HG03175 (cell line): ENCODE measurements at regions not wholly inside any gene's neighbourhood (a gene's known extent, or its start where the extent isn't known, plus 50 kb on each side); places are given as distances from the start of the nearest gene placed in this dataset.

Experiments
- ATAC-seq: cut with Tn5 transposase; IDR thresholded peaks from one replicate; pipeline ENCODE4 v1.9.1; 2021; ENCODE audit warnings: mild to moderate bottlenecking, moderate library complexity; ENCODE audit not compliant: unreplicated experiment

DNA sequence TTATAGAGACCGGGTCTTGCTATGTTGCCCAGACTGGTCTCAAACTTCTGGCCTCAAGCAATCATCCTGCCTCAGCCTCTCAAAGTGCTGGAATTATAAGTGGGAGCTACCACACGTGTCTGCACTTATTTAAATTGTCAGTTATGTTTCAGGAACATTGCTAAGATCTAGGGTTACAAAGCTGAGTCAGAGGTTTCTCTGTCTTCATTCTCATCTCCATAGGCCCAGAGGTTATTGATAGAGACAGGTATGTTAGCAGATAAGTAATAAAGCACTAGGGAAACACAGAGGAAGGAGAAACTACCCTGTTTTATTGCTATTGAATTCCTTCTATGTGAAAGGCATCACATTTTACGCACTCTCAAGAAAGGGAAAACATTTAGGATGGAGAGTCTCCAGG, 214.1 kb downstream of the REEP3 start:
- no peak for ATAC-seq

DNA sequence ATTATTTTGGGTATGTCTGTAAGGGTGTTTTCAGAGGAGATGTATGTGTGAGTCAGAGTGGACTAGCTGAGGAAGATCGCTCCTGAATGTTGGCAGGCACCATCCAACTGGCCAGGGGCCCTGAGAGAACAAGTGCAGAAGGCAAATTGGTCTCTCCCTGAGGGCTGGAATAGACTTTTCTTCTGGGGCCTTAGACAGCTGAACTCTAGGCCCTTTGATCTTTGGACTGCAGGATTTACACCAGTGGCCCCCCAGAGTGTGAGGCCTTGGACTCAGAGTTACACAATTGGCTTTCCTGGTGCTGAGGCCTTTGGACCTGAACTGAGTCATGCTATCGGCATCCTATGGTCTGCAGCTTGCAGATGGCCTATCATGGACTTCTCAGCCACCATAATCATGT, 217.2 kb downstream of the REEP3 start:
- no peak for ATAC-seq

DNA sequence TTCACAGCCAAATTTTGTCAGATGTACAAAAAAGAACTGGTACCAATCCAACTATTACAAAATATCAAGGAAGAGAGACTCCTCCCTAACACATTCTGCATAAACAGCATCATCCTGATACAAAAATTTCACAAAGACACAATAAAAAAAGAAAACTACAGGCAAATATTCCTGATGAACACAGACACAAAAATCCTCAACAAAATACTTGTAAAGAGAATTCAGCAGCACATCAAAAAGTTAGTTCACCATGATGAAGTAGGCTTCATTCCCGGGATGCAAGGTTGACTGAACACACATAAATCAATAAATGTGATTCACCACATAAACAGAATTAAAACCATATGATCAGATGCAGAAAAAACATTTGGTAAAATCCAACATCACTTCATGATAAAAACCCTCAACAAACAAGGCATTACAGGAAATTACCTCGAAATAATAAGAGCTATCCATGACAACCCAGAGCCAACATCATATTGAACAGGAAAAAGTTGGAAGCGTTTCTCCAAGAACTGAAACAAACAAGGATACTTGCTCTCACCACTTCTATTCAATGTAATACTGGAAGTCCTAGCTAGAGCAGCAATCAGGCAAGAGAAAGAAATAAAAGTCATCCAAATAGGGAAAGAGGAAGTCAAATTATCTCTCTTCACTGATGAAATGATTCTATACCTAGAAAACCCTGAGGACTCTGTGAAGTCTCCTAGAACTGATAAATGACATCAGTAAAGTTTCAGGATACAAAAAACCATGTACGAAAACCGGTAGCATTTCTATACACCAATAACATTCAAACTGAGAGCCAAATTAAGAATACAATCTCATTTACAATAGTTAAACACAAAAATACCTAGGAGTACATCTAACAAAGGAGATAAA, 223.1 kb downstream of the REEP3 start:
- no peak for ATAC-seq

DNA sequence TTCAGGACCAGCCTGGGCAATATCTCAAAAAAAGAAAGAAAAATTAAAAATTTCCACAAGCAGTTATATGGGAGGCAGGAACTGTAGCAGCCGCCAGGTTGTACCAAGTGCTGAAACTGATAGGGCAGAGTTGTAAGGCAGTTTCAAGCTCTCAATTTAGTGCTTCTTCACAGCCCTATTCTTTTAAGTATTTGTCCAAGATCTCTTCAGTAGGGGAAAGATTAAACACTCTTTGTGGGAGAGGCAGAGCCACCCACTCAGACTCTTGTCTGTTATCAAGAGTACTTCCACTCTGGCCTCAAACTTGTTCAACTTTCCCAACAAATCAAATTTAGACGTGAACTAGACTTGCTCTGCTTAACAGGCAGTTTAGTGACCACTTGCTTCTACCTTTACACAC, 228.7 kb downstream of the REEP3 start:
- no peak for ATAC-seq

DNA sequence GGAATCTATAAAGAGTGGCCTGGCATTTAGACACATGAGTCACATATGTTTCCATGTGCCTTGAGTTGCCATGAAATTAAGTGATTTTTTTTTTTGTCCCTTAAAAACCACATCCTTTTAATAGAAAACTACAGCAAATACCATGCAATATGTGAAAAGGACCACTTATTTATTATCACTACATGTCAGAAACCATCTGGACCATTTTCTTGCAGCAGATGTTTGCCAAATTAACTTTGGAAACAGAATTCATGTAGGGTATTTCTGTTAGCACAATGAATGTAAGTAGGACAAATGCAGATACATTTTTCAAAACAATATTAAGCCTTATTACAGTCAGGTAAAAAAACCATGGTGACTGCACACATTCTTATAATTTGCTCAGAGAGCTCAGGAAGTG, 230.6 kb downstream of the REEP3 start:
- no peak for ATAC-seq

DNA sequence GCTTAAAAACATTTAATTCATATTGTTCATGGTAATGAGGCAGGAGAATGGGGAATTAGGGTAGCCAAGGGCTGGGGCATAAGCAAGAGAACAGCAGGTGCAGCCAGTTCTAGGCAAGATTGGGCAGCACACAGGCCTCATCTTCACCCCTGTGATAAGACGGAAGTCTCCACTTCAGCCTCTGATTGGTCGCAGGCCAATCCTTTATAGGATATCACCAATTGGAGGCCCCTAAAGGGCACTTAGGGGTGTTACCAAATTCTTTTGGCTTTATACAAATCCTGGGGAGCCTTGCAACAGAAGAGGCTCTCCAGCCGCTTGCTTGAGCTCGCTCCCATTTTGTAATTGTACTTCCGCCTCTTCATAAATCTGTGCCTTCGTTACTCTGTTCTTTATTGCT, 231.1 kb downstream of the REEP3 start:
- ATAC-seq: no peak

DNA sequence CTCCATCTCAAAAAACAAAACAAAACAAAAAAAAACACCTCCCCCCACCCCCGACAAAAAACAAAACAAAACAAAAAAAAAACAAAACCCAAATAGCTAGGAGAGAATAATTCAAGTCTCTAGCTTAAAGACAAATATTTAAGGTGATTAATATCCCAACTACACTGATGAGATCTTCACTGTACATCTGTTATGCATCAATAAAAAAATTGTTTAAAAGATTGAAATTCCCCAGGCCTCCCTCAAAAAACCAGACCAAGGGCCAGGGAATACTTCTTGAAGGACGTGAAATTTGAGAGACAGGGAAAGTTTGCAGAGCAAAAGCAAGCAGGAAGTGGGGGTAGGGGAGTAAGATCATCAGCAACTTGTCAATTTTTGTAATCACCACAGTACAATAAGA, 232.6 kb downstream of the REEP3 start:
- no peak for ATAC-seq

DNA sequence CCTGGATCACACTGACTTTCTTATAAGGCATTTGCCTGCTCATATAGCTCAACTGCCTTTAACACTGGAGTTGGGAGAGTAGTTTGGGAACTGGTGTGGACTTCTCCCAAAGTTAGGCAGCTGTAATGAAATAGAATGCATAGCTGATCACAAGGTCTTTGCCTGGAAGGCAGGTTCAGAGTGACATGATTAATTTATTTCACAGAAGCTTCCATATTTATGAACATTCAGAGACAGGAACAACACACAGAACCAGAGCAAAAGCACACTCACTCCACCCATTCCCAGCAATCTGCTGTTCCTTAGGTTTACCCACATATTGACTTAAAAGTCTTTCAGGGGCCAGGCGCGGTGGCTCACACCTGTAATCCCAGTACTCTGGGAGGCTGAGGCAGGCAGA, 234.2 kb downstream of the REEP3 start:
- no peak for ATAC-seq

DNA sequence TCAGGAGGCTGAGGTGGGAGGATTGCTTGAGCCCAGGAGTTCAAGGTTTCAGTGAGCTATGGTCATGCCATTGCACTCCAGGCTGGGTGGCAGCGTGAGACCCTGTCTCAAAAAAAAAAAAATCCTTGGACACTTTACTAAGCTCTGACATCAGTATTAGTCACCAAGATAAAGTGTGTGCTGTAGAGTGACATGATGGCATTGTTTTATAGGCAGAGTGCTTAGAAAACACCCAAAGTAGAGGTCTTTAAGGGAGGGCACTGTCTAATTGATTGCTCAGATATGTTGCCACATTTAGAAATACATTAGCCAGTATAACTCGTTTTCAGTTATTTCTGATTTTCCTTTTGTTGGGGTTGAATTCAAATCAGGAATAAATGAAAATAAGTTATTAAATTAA, 235.9 kb downstream of the REEP3 start:
- no peak for ATAC-seq

DNA sequence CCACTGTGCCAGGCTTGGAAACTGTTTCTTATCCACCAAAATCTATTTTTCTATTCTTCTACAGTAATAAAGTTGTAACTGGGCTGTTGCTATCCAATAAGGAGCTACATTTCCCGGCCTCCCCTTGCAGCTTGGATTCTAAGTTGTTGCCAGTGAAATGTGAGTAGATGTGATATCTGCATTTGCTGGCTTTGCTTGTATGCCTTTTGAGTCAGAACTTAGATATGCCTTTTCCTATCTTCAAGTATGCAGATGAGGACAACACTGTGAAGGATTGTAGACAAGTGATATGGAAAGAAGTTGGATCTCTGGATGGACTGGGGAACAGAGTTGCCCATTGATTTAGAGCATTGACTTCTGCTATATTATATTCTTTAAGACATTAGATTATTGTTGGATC, 236.9 kb downstream of the REEP3 start:
- ATAC-seq: no peak

DNA sequence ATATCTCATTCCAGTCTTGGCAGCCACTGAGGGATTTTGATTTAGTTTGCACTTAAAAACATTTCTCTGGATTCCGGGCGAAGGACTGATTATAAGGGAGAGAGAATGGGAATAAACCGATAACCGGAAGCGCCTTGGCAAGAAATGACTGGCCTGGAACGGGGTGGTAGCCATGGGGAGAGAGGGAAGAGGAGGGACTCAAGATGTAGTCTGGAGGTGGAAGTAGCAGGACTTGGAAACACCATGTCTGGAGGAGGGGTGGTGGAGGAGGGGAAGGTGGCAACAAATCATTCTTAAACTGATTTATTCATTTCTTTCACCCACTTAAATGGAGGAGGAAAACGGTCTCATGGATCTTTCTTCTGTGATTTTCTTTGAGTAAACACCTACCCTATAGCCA, 238.1 kb downstream of the REEP3 start:
- no peak for ATAC-seq

DNA sequence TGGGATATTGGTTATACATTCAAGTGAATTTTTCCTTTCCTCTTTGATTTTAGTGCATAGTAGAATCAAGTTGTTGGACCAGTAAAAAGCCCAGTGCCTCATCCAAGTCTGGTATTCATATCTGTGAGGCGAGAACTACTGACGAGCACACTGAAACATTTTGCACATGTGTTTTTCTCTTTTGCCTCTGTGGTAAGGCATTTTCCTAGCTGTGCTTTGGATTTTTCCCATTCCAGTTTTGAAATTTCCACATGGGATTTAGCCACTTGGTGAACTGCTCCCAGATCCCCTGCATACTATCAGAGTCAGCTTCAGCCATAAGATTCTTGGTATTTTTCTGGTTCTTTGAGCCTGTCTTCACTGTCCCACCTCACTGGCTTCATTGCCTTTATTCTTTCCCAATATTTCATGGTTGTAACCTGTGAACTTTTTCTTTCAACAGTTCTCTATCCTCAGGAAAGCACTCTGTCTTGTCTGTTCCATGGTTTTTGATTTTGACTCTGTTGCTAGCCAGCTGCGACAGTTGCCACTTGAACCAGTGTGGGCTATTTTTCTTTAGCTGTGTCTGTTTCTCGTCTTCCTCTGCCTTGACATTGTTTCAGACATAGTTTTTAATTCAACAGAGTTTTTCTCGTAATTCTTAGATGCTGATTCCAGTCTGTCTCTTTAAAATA, 239.0 kb downstream of the REEP3 start:
- no peak for ATAC-seq

DNA sequence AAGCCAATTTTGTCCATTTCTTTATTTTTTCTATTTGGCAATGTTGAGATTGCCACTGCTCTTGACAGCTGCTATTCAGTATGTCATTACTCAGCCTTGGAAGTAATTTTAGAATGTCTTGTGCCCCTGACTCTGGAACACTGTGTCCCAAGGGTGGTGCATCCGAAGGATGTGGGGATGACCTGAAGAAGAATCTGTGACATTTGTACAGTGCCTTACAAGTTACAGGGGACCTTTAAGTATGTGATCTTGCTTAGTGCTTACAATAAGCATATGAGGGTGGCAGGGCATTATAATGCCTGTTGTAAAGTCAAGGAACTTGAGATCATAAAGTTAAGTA, 239.5 kb downstream of the REEP3 start:
- no peak for ATAC-seq

DNA sequence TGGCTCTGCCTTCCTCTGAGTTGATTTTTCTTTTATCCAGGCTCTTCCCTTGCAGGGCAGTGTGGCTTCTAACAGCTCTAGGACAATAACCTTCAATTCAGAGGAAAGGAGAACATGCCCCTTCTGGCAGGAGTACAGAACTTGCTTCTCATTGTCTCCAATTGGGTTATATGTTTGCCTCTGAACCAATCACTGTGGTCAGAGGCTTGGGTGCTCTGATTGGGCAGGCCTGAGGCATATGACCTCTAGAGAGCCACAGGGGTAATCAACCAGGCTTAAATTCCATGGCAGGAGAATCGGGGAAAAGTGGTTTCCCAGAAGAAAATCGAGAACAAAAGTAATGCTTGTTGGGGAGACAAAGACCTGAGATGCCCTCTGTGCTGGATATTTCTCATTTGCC, 240.0 kb downstream of the REEP3 start:
- ATAC-seq: no peak

DNA sequence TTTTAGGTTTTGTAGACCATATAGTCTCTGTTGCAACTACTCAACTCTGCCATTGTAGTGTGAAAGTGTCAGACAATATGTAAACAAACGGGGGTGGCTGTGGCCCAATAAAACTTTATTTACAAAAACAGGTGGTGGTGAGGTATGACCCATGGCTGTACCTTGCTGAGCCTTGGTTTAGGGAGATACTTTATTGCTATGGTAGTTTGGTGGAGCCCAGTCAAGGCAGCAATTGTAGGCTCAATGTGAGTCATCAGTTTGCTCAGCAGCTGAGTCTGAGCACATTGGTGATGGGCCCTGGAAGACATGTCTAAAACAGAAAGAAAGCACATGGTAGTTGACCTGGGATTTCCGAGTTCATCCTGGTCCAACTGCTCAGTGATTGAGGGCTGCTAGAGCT, 242.5 kb downstream of the REEP3 start:
- no peak for ATAC-seq

DNA sequence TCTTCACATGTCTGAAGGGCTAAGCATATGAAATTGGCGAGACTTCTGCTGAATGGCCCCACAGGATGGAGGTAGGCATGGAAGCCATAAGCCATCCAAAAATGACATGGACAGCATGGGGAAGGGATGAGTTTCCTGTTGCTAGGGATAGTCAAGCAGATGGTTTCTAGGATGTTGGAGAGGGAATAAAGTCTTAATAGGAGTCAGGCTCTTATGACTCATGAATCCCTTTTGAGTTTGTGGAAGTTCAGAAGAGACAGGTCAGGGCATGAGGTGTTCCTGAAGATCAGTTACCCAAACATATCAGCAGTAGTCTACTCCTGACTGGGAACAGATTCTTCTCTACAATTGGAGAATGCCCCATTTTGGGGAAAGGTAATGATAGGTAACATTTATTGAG, 243.9 kb downstream of the REEP3 start:
- no peak for ATAC-seq

DNA sequence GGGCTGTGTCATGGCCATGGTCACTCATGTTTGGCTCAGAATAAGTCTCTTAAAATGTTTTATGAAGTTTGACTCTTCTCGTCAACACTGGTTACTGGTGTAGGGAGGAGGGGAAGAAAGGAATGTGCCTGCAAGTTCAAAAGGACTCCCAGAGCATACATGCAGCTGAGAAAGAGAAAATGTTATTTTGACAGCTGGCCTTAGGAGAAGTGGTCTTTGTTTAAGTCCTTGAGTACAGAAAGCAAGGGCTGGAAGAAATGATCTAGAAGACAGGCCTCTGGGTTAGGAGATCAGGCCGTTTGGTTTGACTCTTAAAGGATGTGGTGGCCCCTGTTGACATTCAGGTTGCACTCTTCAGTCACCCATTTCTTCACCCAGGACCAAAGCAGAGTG, 245.5 kb downstream of the REEP3 start:
- ATAC-seq: no peak

DNA sequence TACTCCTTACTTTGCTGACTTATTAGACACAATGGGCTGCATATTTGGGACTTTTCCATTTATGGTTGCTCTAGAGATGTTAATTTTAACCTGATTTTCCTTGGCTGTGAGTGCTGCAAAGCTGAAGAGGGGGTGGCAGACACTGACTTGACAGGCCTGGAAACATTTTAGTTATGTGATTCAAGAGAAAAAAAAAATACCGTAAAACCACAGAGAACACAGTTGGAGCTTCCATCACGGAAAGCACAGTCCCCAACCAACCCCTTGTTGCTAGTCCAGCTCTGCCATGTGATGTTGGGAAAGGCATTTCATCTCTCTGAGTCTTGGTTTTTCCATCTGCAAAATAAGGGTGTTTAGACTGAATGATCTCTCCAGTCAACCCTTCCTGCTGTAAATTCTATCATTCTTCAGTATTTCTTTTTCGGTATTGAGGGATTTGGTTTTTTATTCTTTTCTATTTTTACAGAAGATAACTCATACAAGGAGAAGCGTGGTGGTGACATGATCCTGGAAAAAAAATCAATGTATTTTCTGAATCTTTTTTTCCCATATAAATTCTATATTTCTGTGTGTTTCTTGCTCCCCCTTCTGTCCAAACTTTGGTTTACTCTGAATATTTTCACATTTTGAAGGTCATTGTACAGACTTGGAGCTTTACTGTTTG, 246.1 kb downstream of the REEP3 start:
- no peak for ATAC-seq

DNA sequence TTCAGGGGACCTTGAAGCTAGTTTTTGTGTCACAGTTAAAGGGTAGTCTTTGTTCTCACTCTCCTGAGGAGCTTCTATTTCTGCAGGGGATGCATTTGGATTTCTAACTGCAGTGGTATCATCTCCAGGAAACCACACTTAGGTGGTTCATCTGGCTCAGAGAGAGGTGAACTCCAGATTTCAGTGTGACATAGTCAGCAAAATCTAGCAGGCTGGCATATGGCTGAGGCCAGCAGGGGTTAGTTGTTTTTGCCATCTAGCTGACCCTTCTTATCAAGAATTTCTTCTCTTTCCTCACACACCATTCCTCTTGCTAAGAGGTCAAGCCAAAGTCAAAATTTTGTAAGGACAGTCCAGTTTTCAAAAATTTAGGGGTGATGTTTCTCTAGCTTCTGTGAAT, 248.2 kb downstream of the REEP3 start:
- no peak for ATAC-seq

DNA sequence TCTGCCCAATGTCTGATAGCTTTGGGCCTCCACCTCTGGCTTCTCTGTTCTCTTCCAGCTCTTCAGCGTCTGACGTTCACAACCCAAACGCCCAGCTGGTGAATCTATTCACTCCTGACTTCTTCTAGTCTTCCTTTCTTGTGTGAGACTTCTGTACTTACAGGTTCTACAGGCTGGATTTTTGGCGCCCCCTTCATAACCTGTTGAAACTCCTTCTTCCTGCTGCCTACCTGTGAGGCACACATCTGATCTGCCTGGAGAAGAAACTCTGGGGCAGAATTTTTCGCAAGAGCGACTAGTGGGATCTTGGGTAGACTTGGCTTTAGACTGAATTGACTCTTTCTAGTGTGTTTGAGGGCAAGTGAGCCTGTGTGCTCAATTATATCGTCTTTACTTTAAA, 249.3 kb downstream of the REEP3 start:
- no peak for ATAC-seq

DNA sequence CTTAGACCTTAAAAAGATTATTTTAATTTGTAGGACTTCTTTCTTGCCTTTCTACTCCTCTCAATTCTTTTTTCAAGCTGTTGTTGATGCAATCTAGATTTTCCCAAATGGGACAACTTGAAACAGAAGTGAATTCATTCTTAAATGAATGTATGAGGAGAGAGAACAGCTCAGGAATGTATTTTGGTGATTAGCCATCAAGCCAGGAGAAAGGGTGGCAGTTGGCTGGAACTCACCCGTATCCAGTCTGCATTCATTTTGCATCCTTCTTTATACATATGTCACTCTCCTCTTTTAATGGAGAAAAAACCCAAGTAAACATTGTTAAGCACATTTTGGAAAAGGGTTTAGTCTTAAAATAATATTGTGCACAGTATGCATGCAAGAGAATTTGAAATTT, 251.3 kb downstream of the REEP3 start:
- ATAC-seq: no peak

DNA sequence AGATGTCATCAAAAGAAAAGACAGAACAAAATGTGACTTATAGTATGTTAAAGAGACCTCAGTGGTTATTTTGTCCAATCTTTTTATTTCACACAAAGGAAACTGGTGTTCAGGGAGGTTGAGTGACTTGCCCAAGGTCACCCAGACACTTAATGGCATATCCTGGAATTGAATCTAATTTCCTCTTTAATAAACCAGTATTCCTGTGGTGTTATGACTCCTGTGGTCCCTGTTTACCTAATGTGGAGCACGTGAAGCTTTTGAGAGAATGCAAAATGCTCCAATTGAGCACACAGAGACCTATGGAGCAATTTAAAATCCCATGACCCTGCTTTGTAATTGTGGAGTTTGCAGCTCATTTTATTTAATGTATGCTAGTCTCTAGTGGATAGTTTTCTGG, 251.9 kb downstream of the REEP3 start:
- no peak for ATAC-seq
